HG02943 (cell line): ENCODE measurements at regions not wholly inside any gene's neighbourhood (a gene's known extent, or its start where the extent isn't known, plus 50 kb on each side); places are given as distances from the start of the nearest gene placed in this dataset.
"Not testable (repeated sequence)": the region's sequence is repeated elsewhere in the genome, so short reads cannot be mapped to it uniquely, and the experiment has no call there.

Experiments used
- ATAC-seq: cut with Tn5 transposase; IDR thresholded peaks from one replicate; pipeline ENCODE4 v1.9.1; 2021; ENCODE audit warnings: mild to moderate bottlenecking, low read depth, moderate library complexity; ENCODE audit not compliant: unreplicated experiment

GRCh38 chr5:7192016-7192415 lies 203.9 kb upstream of the ADCY2 start:
- no peak for ATAC-seq

GRCh38 chr5:7202846-7203245 lies 193.1 kb upstream of the ADCY2 start:
- no peak for ATAC-seq

DNA sequence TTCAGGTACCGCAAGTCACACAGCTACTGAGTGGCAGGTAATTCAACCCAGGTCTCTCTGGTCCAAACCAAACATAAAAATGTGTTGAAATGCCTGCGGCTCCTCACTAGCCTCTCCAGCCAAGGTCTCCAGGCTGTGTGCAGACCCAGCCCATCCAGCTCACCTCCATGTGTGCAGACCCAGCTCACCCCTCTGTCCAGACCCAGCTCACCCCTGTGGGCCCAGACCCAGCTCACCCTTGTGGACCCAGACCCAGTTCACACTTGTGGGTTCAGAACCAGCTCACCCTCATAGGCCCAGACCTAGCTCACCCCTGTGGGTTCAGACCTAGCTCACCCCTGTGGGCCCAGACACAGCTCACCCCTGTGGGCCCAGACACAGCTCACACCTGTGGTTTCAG lies 188.0 kb upstream of the ADCY2 start:
- ATAC-seq, result no peak

DNA sequence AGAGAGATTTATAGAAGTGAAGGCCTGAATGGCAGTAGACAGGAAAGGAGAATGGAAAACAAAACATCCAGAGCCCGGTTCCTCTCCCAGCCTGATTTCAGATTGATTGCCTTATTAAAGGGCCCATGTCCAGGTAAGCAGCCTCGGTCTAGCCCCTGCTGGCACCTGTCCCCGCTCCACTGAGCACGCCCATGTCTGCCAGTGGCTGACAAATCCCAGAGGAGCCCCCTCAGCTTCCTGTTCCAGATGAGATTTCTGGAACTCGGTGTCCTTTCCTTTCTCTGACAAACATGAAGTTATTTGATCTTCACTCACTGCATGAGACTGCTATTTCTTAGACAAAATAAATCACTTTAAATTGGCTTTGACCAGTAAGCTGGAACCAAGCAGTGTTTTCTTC lies 187.0 kb upstream of the ADCY2 start:
- no peak for ATAC-seq

GRCh38 chr5:7209658-7210057 lies 186.3 kb upstream of the ADCY2 start:
- ATAC-seq, result no peak

- ATAC-seq, result no peak
Measured at GRCh38 chr5:7210549-7210948, 185.4 kb upstream of the ADCY2 start.

DNA sequence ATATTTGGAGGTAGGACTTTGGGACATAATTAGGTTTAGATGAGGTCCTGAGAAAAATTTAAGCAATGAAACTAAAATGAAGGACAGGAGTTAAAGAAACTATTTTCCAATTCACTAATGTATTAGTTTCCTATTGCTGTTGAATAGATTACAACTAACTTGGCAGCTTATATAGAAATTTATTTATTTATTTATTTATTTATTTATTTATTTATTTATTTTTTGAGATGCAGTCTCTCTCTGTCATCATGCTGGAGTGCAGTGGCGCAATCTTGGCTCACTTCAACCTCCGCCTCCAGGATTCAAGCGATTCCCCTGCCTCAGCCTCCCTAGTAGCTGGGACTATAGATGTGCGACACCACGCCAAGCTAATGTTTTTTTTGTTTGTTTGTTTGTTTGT lies 182.4 kb upstream of the ADCY2 start:
- ATAC-seq, result no peak

DNA sequence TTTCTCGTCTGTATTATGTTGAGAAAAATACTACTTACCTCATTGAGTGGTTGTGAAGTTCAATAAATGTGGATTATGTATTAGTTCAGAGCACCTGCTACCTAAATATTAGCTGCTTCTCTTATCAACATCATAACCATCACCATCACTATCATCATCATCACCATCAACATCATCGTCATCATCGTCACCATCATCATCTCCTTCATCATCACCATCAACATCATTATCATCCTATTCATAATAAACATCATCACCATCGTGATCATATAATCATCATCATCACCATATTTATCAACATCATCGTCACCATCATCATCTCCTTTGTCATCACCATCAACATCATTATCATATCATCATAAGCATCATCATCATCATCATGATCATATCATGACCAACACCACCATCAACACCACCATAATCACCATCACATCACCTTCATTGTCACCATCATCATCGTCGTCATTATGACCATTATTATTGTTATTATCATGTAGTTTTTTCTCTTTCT lies 181.0 kb upstream of the ADCY2 start:
- no peak for ATAC-seq

DNA sequence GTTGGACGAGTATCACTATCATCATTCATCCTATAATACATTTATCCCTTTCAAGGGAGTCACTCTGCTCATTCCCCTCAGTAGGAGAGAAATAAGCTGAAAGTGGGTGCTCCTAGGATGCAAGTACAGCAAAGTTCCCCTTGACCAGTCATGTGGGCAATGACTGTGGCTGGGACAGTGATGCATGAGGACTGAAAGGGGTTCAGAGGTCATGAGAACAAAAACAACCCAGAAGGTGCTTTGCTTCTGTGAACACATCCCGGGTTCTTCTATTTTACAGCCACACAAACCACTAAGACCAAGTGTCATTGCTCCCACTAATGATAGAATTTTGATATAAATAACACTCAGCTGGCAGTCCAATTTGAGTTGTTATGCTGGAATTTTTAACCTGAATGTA lies 177.8 kb upstream of the ADCY2 start:
- ATAC-seq, result no peak

- ATAC-seq, result no peak
Measured at GRCh38 chr5:7220156-7220555, 175.8 kb upstream of the ADCY2 start.

GRCh38 chr5:7221041-7221440 lies 174.9 kb upstream of the ADCY2 start:
- no peak for ATAC-seq

DNA sequence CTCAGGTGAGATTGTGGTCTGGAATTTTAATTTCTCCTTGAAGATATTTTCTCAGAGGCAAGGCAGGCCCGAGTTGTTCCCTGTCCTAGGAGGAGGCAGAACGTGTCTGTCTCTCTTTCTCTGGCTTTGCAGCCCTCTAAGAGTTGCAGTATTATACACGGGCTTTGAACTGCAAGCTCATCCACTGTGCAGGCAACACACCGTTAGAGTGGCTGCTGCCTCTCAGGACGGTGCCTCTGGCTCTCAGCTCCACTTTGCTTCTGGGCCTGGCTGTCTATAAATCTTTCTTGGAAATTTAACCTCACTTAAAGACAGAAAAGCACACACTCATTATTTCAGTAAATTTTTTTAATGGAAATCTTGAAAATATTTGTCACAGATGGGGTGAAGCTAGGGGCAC lies 170.1 kb upstream of the ADCY2 start:
- ATAC-seq, result no peak

- ATAC-seq, result no peak
Measured at GRCh38 chr5:7242118-7242710, 153.7 kb upstream of the ADCY2 start.

DNA sequence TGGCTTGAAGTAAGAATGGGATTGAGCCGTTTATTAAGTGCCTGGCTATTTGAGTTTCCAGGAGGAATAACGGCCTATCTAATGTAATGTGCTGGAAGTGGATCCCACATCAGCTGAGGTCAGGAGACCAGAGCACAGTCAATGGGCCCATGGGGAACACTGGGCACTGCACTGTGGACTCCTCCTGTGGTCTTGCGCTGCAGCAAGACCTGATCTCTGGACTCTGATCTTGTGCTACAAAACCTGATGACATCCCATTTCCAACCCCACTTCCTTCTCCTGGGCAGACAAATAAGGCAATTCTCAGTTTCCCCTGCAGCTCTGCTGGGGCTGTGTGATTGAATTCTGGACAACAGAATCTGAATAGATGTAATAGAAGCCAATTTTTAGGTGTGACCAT lies 151.7 kb upstream of the ADCY2 start:
- ATAC-seq, result no peak

DNA sequence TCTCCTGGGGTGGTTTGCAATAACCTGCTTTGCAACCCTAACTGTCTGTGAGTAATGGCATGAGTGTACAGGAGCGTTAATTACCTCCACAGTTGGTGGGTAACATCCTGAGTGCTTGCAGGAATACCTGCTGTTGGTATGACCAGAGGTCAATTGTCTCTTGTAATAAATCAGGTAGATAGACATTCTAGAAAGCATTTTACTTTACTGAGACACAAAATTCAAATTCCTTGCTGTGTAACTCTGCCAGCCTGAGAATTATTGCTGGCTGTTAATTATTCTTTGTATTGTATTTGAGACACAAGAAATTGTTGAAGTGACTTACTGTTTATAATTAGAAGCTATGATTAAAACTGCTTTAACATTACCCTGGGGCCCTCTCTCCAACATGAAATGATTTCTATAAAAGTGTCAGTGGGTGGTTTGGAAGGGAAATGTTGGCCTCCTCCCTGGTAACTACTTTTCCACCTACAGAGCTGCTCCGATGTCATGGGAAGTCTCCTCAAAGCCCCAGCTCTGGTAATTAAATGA lies 150.8 kb upstream of the ADCY2 start:
- ATAC-seq, result no peak

- no peak for ATAC-seq
Measured at GRCh38 chr5:7246287-7246686, 149.7 kb upstream of the ADCY2 start.

GRCh38 chr5:7250004-7250403 lies 145.9 kb upstream of the ADCY2 start:
- no peak for ATAC-seq

- ATAC-seq, result no peak
Measured at GRCh38 chr5:7250611-7251010, 145.3 kb upstream of the ADCY2 start.

- ATAC-seq, result no peak
Measured at GRCh38 chr5:7251132-7251531, 144.8 kb upstream of the ADCY2 start.

DNA sequence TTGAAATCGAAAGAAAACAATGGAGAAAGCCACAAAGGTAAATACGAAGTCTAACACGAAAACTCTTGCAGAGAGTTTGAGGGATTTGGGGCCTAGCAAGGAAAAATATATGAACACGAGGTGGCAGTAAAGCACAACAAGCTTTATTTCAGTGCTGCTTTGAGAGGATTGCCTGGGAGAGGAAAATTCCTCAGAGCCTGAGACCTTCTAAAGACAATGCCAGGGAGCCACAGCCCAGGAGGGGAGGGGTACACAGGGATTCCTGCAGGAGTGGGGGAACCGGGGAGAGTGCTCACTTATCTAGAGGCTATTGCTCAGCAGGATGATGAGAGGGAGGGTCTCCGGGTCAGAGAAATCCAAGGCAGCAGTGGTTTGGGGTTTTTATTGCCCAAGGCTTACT lies 134.9 kb upstream of the ADCY2 start:
- no peak for ATAC-seq

DNA sequence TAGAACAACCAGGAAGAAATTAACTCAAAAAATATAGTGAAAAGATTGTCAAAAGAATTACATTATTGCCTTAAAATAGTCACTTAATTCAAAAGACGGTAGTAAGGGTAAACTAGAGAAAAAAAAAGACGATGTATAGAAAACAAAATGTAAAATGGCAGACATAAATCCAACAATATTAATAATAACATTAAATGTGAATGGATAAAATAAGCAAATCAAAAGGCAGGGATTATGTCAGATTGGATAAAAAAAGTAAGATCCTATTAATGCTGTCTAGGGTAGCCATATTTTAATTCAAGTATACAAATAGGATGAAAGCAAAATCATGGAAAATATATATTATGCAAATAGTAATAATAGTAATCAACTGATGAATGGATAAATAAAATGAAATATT lies 134.0 kb upstream of the ADCY2 start:
- ATAC-seq, result no peak

GRCh38 chr5:7263398-7264015 lies 132.4 kb upstream of the ADCY2 start:
- not testable (repeated sequence) for ATAC-seq
